8988T (cell line): ENCODE measurements at regions not wholly inside any gene's neighbourhood (a gene's known extent, or its start where the extent isn't known, plus 50 kb on each side); places are given as distances from the start of the nearest gene placed in this dataset.
"Not testable (repeated sequence)": the region's sequence is repeated elsewhere in the genome, so short reads cannot be mapped to it uniquely, and the experiment has no call there.

Experiments
- DNase-seq: peaks from one replicate; pipeline ENCODE4 v3.0.0; 2011

DNA sequence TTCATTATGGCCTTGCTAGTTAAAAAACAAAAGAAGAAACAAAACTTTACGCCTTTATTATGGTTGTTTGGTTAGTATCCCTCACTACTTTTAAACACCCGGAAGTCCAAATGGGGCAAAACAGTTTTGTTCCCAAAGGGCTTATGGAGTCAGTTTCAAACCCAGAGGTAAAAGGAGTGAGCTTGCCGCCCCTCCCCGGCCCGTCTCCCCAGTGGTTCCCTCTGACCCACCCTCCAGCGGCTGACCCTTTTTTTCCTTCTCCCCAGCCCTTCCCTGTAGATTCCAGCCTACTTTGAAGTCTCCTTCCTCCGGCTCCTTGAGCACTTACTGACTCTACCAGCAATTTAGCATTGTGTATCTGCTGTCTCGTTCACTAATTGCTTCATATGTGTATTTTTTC, 209.2 kb downstream of the ICOS start:
- no peak for DNase-seq

DNA sequence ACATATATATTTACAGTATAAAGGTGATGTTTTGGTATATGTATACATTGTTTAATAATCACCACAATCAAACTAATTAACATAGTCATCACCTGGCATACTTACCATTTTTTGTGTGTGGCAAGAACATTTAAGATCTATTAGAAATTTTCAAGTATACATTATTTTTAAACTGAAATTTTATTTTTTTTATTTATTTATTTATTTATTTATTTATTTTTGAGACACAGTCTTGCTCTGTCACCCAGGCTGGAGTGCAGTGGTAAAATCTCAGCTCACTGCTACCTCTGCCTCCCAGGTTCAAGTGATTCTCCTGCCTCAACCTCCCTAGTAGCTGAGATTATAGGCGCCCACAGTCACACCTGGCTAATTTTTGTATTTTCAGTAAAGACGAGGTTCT, 210.5 kb downstream of the ICOS start:
- not testable (repeated sequence) for DNase-seq

DNA sequence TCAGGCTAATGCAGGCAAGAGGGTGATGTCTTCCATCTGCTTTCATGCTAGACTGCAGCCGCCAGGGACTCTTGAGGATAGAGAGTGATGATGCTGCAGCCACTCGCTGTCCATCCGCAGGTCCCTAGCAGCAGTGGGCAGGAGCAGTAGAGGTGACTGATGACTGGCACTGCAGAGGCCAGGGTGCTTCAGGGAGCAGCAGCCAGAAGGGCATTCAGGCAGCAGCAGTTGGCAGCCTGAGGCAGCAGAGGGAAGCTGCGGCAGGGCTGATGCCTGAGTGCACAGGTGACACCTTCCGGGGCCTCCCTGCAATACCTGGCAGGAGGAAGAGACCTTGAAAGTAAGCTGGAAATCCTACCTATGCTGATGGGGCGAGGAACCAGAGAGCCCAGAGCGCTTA, 214.2 kb downstream of the ICOS start:
- DNase-seq = no peak

DNA sequence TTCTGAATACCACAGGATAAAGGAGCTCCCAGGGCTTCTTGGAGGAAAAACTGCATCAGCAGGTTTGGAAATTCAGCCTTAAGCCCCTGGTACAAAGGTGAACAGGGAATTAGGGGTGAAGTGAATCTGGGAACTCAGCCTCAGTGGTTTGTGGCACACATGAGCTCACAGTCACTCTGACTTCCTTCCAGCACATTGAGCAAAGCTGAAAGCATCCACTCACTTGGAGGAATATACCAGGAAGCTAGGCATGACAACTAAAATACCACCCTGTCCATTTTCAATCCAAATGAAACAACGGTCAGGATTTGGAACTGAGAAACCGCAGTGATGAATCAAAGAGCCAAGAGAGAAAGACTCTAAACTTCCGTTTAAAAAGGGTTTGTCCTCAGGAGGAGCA, 216.1 kb downstream of the ICOS start:
- DNase-seq = no peak

DNA sequence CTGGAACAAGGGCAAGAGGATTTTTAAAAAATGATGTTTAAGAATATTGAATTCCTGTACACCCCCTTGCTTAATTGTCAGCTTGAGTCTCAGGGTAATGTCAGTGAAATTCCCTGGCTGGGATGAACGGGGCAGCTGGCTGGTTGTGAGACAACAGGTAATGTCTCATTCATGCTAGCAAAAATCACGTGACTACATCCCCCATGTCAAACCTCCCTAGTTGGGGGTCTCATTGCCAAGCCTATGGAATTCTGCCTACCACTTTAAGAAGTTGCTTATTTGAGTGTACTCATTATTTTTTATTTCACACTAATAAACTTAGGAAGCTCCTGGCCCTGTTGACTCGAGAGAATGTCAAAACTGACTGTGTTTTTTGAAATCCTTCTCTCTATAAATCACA, 218.3 kb downstream of the ICOS start:
- DNase-seq = no peak

DNA sequence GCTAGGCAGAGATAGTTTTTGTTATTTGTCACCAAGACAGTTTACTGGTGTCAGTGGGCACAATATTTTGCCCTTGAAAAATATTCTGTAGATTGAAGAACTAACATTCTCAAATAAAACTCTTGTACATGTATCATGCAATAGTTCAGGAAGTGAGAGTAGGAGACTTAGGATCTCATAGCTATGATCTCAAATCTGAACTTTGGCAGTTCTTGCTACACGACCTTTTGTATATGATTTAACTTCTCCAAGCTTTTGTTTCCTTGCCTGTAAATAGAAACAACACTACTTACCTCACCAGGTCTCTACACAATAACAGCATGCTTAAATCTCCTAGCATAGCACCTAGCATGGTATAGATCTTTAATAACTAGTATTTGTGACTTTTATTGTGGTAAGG, 219.9 kb downstream of the ICOS start:
- DNase-seq = no peak

DNA sequence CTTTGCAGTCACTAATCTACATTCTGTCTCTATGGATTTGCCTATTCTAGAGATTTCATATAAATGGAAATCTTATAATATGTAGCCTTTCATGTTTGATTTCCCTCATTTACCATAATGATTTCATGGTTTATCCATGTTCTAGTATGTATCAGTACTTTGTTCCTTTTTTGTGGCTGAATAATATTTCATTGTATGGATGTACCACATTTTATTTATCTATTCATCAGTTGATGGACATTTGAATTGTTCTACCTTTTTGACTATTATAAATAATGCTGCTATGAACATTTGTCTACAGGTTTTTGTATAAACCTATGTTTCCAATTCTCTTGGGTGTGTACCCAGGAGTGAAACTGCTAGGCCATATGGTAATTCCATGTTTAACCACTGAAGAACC, 221.1 kb downstream of the ICOS start:
- DNase-seq = no peak

DNA sequence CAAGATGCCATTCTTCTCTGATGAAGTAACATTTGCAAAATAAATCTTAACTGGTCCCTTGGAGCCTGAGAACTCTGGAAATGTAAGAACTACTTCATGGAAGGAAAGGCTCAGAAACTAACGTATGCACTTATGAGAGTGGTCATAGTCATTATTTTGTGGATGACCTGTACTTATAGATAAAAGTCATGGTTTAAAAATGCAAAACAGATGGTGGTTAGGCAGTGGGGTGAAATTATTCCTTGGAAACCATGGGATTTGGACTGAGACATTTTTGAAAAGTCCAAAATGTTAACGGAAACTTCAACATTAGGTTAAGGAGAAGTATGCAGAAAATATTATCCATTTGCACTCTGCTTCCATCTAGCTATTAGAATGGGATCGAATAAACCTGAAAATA, 223.0 kb downstream of the ICOS start:
- no peak for DNase-seq

DNA sequence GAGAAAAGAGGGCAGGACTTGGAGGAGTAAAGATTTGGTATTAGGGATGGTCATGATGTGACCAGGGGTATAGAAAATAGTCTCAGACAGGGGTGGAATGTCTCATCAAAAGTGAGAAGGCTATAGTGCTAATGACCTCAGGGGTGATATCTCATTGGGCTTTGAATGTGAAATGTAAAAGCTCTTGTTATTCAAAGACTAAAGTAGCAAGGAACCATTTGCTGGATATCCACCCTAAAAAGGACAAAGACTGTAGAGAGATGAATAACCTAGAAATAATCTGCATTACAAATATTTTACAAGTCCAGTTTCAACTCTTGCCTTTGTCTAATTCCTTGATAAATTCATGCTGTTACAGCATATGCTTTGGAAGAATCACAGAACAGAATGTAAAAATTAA, 224.4 kb downstream of the ICOS start:
- DNase-seq = no peak

DNA sequence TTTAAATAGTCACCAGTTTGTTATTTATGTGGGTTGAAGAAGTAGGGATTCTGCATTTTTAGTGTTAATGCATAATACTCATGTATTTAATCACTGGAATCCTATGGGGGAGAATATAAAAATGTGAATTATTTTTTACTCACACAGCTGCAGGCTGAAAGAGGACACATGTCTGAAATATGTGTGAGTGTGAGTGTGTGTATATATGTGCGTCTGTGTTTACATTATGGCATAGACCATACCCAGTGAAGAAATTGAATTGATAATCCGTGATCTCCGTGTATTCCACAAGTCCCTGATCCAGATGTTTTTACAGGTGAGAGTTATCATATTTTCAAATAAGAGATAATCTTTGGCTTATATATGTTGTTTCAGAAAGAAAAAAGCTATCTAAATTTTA, 225.3 kb downstream of the ICOS start:
- DNase-seq = no peak

DNA sequence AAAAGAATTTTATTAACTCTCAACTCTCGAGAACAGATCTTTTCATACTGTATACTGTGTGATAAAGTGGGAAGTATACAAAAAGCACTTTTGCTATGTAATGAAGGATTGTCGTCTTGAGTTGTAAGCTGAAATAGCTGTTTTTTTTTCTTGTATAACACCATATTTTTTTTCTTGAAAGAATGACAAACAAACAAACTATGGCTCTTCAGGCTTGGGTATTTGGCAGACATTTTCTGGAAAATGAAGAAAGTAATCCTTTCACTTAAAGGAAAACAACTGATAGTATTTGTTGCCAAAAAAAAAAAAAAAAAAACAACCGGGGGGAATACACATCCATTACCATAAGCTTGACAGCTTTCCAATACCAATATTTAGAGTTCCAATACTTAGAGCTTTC, 230.4 kb downstream of the ICOS start:
- no peak for DNase-seq

DNA sequence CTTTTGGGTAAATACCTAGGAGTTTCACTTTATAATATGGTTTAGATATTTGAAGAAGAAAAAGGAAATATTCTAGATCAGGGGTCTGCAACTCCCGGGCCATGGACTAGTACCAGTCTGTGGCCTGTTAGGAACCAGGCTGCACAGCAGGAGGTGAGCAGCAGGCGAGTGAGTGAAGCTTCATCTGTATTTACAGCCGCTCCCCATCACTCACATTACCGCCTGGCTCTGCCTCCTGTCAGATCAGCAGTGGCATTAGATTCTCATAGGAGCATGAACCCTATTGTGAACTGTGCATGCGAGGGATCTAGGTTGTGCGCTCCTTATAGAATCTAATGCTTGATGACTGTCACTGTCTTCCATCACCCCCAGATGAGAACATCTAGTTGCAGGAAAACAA, 231.1 kb downstream of the ICOS start:
- not testable (repeated sequence) for DNase-seq

DNA sequence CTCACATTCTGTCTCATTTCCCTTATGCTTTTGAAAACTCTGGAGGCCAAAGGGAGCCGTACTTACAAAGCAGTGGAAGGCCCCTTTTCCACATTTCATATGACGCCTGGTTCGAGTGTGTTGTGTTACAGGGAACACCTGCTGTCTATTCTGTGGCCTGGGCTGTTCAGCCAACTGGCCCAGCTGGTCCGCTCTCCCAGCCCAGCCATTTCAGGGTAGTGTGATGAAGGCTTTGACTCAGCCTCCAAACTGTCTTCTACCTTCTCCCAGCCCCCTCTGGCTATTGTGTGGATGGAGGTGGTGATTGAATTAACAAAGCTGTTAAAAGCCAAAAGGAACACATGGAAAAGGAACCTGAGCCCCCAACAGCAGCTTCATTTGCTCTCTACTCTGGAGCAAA, 233.8 kb downstream of the ICOS start:
- no peak for DNase-seq

DNA sequence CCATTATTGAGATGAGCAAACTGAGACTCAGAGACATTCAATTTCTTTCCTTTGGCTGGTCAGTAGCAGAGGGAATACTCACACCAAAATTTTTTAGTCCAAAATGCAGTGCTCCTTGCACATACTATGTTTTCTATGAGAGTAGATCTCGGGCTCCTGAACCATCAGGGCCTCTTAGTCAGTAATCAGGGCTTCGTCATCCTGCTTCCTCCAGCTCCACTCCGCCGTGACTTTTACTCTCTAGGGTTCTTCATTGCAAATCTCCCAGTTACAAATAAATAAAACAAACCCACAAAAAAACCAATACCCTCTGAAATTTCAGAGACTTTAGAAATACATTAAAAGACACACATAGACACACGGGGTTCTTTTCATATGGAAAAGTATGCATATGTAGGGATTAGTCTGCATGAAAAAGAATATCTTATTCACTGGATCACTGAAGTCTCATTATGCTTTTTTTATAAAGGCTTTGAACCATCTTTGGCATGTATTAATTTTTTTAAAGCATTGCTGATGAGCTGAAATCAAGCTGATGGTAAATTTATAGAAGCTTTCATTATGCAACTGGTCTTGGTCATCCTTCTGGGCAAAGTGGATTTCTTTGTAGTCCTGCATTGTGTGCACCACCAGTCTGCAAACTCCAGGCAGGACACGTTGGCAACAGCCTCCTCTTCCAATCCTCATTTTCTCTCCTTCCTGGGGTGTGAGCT, 235.0 kb downstream of the ICOS start:
- no peak for DNase-seq

DNA sequence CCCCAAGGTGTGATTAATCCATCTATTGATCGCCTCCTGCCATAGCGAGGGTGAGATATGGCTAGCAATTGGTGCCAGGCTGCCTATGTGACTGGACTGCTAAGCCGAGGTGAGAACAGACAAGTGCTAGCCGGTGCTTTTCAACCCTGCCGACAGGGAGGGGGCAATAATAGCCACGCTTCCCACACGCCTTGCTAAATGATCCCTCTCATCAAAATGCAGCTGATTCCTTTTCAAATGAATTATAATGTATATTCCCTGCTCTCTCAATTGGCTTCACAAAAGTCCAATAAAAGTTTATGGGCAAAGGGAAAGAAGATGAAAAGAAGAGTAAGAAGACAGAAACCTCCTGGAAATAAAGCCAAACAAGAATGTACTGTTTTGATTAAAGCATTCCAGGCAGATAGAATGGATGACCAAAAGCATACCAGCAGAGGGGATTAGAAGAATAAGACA, 235.6 kb downstream of the ICOS start:
- no peak for DNase-seq

DNA sequence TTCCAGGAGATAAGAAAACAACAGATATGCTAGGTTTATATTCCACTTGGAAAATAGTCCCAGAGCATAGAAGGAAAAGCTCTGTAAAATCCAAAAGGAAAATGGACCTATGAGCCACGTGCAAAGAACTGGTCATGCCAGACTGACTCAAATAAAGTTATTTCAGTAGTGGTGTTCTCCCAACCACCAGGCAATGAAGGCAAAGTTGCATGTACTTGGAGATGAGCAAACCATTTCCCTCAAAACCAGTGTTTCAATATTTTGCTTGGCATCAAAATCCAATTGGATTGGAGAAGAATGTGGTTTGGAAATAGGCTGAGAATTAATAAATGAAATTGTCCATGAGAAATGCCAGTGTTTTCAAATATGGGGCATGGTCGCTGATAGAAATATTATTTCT, 237.5 kb downstream of the ICOS start:
- no peak for DNase-seq

DNA sequence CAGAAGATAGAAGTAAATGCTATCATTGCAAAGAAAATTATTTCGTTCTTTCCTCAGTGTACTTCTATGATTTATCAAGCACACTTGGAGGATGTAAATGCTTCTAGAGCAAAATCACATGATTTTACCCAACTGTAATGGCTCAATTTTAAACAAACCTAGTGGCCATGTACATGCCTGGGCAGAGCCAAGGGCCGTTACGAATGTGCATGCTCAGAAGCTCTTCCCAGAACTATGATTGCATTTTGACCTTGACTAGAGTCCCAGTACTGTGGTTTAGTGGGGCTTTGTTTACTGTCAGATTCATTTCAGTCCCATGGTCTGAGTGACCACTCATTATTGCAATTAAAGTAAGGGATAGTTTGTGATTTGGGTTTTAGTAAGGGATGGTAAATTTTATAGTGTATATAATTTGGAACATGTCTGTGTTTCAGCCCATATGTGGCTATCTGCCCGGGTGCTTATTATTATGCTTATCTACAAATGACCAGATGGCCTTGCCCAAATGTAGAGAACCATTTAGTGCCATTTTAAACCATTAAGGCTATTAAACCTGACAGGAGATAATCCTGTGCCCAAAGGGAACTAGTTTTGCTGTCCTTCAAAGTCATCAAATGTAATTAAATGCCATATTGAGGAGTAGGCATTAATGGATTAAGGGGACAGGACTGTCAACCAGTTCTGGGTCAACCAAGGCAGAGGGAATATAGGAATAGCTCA, 239.1 kb downstream of the ICOS start:
- DNase-seq = no peak

DNA sequence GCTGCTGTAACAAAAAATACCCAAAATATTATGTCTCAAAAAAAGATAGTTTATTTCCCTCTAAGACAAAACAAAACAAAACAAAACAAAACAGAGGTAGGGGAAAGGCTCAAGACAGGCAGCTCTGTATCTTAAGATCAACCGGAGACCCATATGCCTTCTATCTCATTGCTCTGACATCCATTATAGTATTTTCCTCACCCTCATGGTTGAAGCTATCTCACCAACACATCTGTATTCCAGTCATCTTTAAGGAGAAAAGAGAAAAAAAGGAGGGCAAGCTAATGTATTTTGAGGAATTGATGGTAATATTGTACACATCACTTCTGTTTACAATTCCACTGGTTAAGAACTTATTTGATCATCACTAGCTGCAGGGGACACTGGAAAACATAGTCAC, 239.7 kb downstream of the ICOS start:
- DNase-seq = no peak

DNA sequence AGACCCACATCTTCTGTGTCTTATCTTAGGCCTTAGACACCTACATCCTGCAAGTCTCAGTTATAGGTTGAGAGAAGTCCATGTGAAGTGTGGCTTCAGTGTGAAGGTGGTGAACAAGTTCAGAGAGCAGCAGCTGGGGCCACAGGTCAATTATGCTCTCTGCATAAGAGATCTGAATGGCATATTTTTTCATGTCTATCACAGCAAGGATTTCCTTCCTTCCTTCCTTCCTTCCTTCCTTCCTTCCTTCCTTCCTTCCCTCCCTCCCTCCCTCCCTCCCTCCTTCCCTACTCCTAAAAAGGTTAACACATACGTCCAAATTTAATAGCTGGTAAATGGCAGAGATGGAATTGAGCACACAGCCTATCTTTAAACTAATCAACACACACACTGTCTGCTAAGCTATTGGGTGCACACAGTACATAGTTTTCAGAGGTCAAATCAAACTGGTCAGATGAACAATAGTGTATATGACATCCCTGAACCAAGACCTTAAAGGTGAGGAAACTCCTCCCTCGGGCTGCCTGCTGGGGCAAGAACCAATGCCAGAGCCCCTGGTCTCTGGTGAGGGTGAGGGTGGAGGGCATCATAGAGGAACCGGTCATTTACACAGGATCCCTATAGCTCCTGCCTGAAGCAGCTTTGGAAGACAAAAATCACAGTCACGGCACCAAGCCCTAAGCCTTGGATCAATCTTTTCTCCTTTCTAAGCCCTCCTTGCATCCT, 240.9 kb downstream of the ICOS start:
- DNase-seq = no peak

DNA sequence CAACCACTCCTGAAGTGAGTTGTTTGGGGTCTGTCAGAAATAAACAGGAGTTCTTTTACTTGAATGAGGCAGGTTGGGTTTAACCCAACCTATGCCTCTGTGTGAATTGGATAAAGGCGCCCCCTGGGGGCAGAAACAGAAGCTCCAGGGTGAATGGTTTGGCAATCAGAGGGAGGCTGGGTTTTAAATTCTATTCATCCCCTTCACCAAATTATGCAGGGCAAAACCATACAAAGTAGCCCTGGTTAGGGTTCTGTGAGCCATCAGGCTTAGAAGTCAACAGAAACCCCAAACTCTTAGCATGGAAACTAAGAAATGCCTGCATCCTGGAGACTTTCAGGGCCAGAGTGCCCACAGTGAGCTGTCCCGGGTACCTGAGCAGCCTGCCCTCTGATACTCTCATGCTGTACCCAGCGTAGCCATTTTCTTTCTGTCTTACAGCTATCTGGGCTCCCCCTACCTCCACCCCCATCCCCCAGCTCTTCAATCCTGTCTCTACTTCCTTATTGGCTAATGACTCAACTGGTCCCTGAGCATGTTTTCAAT, 241.5 kb downstream of the ICOS start:
- DNase-seq = no peak

DNA sequence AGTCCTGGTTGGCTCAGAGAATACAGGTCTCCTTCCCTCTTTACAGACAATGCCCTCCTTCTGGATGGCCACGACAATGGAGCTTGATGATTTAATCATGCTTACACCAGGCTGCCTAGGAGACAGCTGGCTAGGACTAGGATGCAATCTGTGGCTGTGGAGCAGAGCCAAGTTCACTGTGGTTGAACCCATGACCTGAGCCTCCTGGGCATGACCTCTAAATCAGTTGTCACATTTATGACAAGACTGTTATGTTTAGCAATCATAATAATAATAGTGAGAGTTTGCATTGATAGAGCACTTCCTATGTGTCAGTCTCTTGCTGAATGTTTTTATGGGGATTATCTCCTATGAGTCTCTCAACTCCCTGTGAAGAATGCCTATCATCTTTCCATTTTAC, 244.1 kb downstream of the ICOS start:
- no peak for DNase-seq

DNA sequence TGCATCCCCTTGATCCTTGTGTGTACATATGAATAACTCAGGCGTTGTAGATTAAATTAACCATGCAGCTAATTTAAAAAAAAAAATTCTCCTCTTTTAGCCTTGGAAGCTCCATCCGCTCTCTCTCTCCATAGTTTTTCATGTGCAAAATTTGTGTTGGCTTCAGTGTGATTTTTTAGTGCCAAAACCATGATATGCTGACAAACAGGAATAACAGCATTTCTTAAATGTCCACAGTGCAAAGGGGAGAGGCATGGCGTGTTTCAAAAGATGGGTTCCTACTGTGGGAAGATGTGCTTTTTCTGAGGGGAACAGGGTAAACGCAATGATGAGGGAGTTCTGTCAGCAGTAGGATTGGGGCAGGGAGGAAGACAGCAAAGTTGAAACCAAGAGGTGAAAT, 247.0 kb downstream of the ICOS start:
- no peak for DNase-seq

DNA sequence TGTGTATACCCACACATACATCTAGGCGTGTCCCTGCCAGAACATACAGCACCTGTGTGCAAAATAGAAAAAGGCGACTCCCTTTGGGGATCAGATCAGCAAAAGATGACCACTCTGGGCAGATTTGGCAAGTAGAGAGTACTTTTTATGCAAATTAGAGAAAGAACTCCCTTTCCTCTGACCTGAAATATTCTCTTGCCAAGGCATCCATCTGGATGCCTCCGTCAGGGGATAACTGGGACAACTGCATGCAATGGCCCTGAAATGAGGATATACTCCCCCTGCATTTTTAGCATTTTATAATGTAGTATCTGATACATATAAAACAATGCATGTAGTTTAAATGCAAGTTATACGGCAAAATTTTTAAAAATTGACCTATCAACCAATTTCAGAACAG, 247.7 kb downstream of the ICOS start:
- no peak for DNase-seq
